Gastrocnemius medialis (tissue), 4 donors: ENCODE measurements at regions not wholly inside any gene's neighbourhood (a gene's known extent, or its start where the extent isn't known, plus 50 kb on each side); places are given as distances from the start of the nearest gene placed in this dataset.

Experiments used
- ATAC-seq, 2 donors: fragments of 150-250 bp; one replicate each; pipeline ENCODE4 v1.9.1; 2016
- DNase-seq, 2 donors: peaks; one replicate each; pipeline ENCODE4 v3.0.0-alpha.2; 2019
- H3K27ac ChIP-seq, 4 donors: fragments of 200-600 bp; sonication (generic); 1 replicate in 1 of 4; 2 replicates in 3 of 4; pipeline ENCODE4 v1.5.1; 2016 to 2018; ENCODE audit warnings: mild to moderate bottlenecking in 2 of 4, moderate library complexity in 1 of 4
- H3K27me3 ChIP-seq, 3 donors: fragments of 200-600 bp; sonication (generic) in 2 of 3; 1 replicate in 1 of 3; 2 replicates in 2 of 3; pipeline versions ENCODE4 v1.5.1 to v1.6.0; 2016 to 2019; ENCODE audit warnings: mild to moderate bottlenecking in 1 of 3, moderate library complexity in 1 of 3
- H3K36me3 ChIP-seq, 2 donors: fragments of 200-600 bp; sonication (generic) in 1 of 2; one replicate each; pipeline ENCODE4 v1.5.1; 2017 to 2018
- H3K4me1 ChIP-seq, 2 donors: fragments of 200-600 bp; sonication (generic) in 1 of 2; one replicate each; pipeline ENCODE4 v1.5.1; 2016 to 2017; ENCODE audit warnings: mild to moderate bottlenecking in 2 of 2
- H3K4me3 ChIP-seq, 4 donors: fragments of 200-600 bp; sonication (generic) in 3 of 4; 1 replicate in 1 of 4; 2 replicates in 3 of 4; pipeline ENCODE4 v1.5.1; 2016 to 2019; ENCODE audit warnings: mild to moderate bottlenecking in 2 of 4
- H3K9me3 ChIP-seq, 3 donors: fragments of 200-600 bp; sonication (generic) in 2 of 3; 1 replicate in 1 of 3; 2 replicates in 2 of 3; pipeline ENCODE4 v1.5.1; 2016 to 2019
- CTCF ChIP-seq, 5 experiments: fragments of 450-650 bp in 3 of 5; fragments of 200-600 bp in 2 of 5; sonication (generic) in 2 of 5; IDR thresholded peaks in 4 of 5; conservative IDR thresholded peaks in 1 of 5; 1 replicate in 4 of 5; 2 replicates in 1 of 5; pipeline ENCODE4 v1.5.1; 2016 to 2019; ENCODE audit warnings: antibody characterized with exemption in 5 of 5, mild to moderate bottlenecking in 3 of 5, moderate library complexity in 3 of 5
- POLR2A ChIP-seq, 2 donors: fragments of 450-650 bp; IDR thresholded peaks; one replicate each; pipeline ENCODE4 v1.6.1; 2017; ENCODE audit warnings: antibody characterized with exemption in 2 of 2, mild to moderate bottlenecking in 2 of 2, moderate library complexity in 2 of 2
- in situ Hi-C, 4 donors: fragments of 200-750 bp; cut with MboI; loops; one replicate each; pipeline versions ENCODE4 v1.15.0 to v1.8.0; 2017; ENCODE audit warnings: low sequenced_read_pairs in 4 of 4
- intact Hi-C: fragments of 100-400 bp; cut with DNase I; formaldehyde crosslinking; loops from one replicate; pipeline ENCODE4 v1.15.1; 2023; ENCODE audit warnings: low total_unique reads

DNA sequence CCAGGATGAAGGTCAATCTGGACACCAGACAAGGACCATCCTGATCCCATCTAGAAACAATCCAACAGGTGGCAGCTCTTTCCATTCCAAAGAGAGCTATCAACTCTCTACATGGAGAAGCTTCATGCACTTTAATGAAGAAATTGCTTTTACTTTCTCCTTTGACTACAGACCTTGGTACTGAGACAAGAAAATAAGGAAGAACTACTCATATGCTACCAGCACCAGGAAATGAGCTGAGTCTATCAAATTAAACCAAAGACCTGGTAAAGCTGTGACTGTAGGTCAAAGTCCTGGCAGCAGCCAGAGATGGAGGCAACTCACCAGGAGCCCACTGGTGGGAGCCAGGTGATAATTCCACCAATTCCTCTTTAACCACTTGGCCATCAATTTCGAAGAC lies 64.3 kb upstream of the LRRC8B start:
- intact Hi-C loops (no loop called here), in situ Hi-C loops (no loop called here)
- H3K4me1 ChIP-seq, result no peaks in the 10 kb centered on the region

DNA sequence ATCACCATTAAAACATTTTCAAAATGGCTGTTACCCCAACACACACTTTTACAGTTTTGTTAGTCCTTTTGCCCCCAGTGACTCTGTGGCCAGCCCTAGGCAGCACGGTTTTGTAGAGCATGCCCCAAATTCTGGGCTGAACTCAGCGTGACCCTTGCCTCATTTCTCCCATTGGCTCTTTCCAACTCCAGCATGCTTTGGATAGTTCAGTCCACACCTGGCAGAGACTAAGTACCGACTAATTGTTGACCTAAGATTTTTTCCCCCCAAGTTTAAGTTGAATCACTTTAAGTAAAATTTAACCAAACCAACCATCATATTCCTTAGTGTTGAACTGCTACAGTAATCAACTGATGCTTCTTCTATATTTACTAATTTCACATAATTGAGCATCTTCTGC lies 62.4 kb upstream of the LRRC8B start:
- TF ChIP-seq CTCF (IDR thresholded peaks at IDR 0.05 in 4 of 5, conservative IDR thresholded peaks at IDR 0.05 in 1 of 5), result no peak
- no peak for TF ChIP-seq POLR2A (IDR thresholded peaks at IDR 0.05)
- no peak overlapping the region for H3K4me3 ChIP-seq
- H3K27me3 ChIP-seq, result no peaks in the 10 kb centered on the region
- no peaks in the 10 kb centered on the region for H3K4me1 ChIP-seq
- no peak for DNase-seq
- no peak overlapping the region for H3K27ac ChIP-seq
- in situ Hi-C loops (no loop called here), intact Hi-C loops (no loop called here)
- H3K36me3 ChIP-seq, result no peaks in the 10 kb centered on the region
- H3K9me3 ChIP-seq, result no peaks in the 10 kb centered on the region
- no peak for ATAC-seq

More for the DNA sequence above, 64.3 kb upstream of the LRRC8B start:
- Histone ChIP-seq H3K9me3 (no peaks in the 10 kb centered on the region), H3K36me3 (no peaks in the 10 kb centered on the region), H3K4me3 (no peak overlapping the region), H3K27ac (no peak overlapping the region), H3K27me3 (no peaks in the 10 kb centered on the region)
- ATAC-seq (no peak), DNase-seq (no peak)
- TF ChIP-seq POLR2A (IDR thresholded peaks at IDR 0.05) (no peak), CTCF (IDR thresholded peaks at IDR 0.05 in 4 of 5, conservative IDR thresholded peaks at IDR 0.05 in 1 of 5) (no peak)

DNA sequence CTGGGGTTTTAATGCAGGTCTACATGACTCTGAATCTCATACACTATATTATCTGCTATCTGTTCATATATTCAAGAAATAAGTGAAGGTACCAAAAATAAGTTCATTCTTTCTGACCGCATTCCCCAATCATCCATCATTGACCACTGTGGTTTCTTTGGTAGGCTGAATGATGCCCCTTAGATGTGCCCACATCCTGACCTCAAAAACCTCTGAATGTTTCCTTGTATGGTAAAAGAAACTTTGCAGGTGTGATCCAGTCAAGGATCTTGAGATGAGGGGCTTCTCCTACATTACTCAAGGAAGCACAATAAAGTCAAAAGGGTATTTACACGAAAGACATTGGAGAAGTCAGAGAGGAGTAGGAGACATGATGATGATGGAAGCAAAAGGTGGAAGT lies 60.6 kb upstream of the LRRC8B start:
- no peak overlapping the region for H3K27ac ChIP-seq
- in situ Hi-C loops (no loop called here), intact Hi-C loops (no loop called here)
- TF ChIP-seq CTCF (IDR thresholded peaks at IDR 0.05 in 4 of 5, conservative IDR thresholded peaks at IDR 0.05 in 1 of 5), result no peak
- no peak for TF ChIP-seq POLR2A (IDR thresholded peaks at IDR 0.05)
- H3K9me3 ChIP-seq, result no peaks in the 10 kb centered on the region
- H3K4me3 ChIP-seq, result no peak overlapping the region
- DNase-seq, result no peak
- no peaks in the 10 kb centered on the region for H3K36me3 ChIP-seq
- no peaks in the 10 kb centered on the region for H3K27me3 ChIP-seq
- no peaks in the 10 kb centered on the region for H3K4me1 ChIP-seq
- ATAC-seq, result no peak

DNA sequence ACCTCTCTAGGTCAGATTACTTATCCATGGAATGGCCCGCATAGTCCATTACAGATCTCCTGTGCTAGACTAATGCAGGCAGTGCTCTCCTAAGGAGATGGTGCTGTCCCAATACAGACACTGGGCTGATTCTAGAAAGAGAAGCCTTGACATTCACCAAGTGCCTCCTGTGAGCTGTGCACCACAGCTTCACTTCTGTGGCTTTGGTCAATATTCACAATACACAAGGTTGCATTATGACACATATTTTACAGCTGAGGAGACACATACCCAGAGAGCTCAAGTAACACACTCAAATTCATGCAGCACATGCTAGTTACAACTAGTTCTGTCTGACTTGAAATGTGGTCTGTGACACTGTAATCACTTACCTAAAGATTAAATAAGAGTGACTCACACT lies 59.4 kb upstream of the LRRC8B start:
- Histone ChIP-seq H3K27ac (no peak overlapping the region), H3K4me3 (no peak overlapping the region), H3K9me3 (no peaks in the 10 kb centered on the region), H3K36me3 (no peaks in the 10 kb centered on the region), H3K4me1 (no peaks in the 10 kb centered on the region), H3K27me3 (no peaks in the 10 kb centered on the region)
- no peak for DNase-seq
- no peak for TF ChIP-seq POLR2A (IDR thresholded peaks at IDR 0.05)
- no peak for TF ChIP-seq CTCF (IDR thresholded peaks at IDR 0.05 in 4 of 5, conservative IDR thresholded peaks at IDR 0.05 in 1 of 5)
- in situ Hi-C loops, result no loop called here
- ATAC-seq, result no peak
- intact Hi-C loops, result no loop called here

GRCh38 chr1:89466307-89466930 lies 58.2 kb upstream of the LRRC8B start:
- no peak overlapping the region for H3K4me3 ChIP-seq
- intact Hi-C loops (no loop called here), in situ Hi-C loops (no loop called here)
- H3K27me3 ChIP-seq, result no peaks in the 10 kb centered on the region
- no peak for TF ChIP-seq POLR2A (IDR thresholded peaks at IDR 0.05)
- TF ChIP-seq CTCF (IDR thresholded peaks at IDR 0.05 in 4 of 5, conservative IDR thresholded peaks at IDR 0.05 in 1 of 5), result no peak
- no peaks in the 10 kb centered on the region for H3K36me3 ChIP-seq
- H3K4me1 ChIP-seq, result no peaks in the 10 kb centered on the region
- DNase-seq (no peak), ATAC-seq (no peak)
- no peaks in the 10 kb centered on the region for H3K9me3 ChIP-seq
- H3K27ac ChIP-seq, result no peak overlapping the region
